Adrenal gland (tissue), 9 donors: ENCODE measurements at regions not wholly inside any gene's neighbourhood (a gene's known extent, or its start where the extent isn't known, plus 50 kb on each side); places are given as distances from the start of the nearest gene placed in this dataset.
A peak's percentile ranks its signal among the peaks of the same experiment; 100 is the strongest.

Source experiments
- DNase-seq, 7 donors: peaks; one replicate each; pipeline ENCODE4 v3.0.0-alpha.2; 2019 to 2020
- H3K27ac ChIP-seq, 5 donors: fragments of 200-600 bp; sonication (generic) in 4 of 5; 1 replicate in 3 of 5; 2 replicates in 2 of 5; pipeline versions ENCODE4 v1.5.1 to v1.8.0; 2016 to 2020; ENCODE audit warnings: mild to moderate bottlenecking in 1 of 5
- H3K27me3 ChIP-seq: fragments of 200-600 bp; 2 replicates; pipeline ENCODE4 v1.8.0; 2021
- H3K36me3 ChIP-seq, 2 donors: fragments of 200-600 bp; replicated peaks in 1 of 2; 1 replicate in 1 of 2; 2 replicates in 1 of 2; pipeline versions ENCODE4 v1.5.1 to v1.8.0; 2018 to 2022
- H3K4me1 ChIP-seq, 2 donors: fragments of 200-600 bp; replicated peaks in 1 of 2; 1 replicate in 1 of 2; 2 replicates in 1 of 2; pipeline versions ENCODE4 v1.5.1 to v1.8.0; 2018 to 2021
- H3K4me3 ChIP-seq, 4 donors: fragments of 200-600 bp; sonication (generic) in 3 of 4; one replicate each; pipeline ENCODE4 v1.5.1; 2016 to 2018
- H3K9me3 ChIP-seq, 3 donors: fragments of 200-600 bp; sonication (generic) in 1 of 3; replicated peaks in 1 of 3; 1 replicate in 2 of 3; 2 replicates in 1 of 3; pipeline versions ENCODE4 v1.5.1 to v1.8.0; 2016 to 2021
- POLR2A ChIP-seq, 2 donors: fragments of 450-650 bp; IDR thresholded peaks; one replicate each; pipeline ENCODE4 v1.6.1; 2017; ENCODE audit warnings: antibody characterized with exemption in 2 of 2, mild to moderate bottlenecking in 2 of 2, moderate library complexity in 1 of 2
- WGBS, 4 donors: extraction: QIAGEN DNeasy Blood & Tissue Kit in 2 of 4; methylation state at CpG; one replicate each; pipeline versions ENCODE4 v1.1.5 to v1.1.7; 2013 to 2017; 5-methylcytosine and 5-hydroxymethylcytosine counted together
- intact Hi-C, 2 donors: fragments of 100-400 bp; cut with DNase I; formaldehyde crosslinking; loops; one replicate each; pipeline versions ENCODE4 v1.14.1 to v1.15.0; 2022 to 2023
- TF ChIP-seq, protein P1 (sequence below), 6 experiments: fragments of 450-650 bp in 4 of 6; fragments of 200-600 bp in 2 of 6; sonication (generic) in 1 of 6; IDR thresholded peaks; 1 replicate in 5 of 6; 2 replicates in 1 of 6; pipeline versions ENCODE4 v1.5.1 to v1.8.0; 2016 to 2021; ENCODE audit warnings: antibody characterized with exemption in 6 of 6, mild to moderate bottlenecking in 2 of 6, moderate library complexity in 1 of 6
- donor health status: healthy with polysubstance abuse.
- donor health status: Bipolar disorder and iron deficiency.
- donor health status: DM: yes; HTN: yes; CAD: no.
- donor health status: DM: no; HTN: no; CAD: no.
- donor health status: DM: no; HTN: no; CAD: no.

DNA sequence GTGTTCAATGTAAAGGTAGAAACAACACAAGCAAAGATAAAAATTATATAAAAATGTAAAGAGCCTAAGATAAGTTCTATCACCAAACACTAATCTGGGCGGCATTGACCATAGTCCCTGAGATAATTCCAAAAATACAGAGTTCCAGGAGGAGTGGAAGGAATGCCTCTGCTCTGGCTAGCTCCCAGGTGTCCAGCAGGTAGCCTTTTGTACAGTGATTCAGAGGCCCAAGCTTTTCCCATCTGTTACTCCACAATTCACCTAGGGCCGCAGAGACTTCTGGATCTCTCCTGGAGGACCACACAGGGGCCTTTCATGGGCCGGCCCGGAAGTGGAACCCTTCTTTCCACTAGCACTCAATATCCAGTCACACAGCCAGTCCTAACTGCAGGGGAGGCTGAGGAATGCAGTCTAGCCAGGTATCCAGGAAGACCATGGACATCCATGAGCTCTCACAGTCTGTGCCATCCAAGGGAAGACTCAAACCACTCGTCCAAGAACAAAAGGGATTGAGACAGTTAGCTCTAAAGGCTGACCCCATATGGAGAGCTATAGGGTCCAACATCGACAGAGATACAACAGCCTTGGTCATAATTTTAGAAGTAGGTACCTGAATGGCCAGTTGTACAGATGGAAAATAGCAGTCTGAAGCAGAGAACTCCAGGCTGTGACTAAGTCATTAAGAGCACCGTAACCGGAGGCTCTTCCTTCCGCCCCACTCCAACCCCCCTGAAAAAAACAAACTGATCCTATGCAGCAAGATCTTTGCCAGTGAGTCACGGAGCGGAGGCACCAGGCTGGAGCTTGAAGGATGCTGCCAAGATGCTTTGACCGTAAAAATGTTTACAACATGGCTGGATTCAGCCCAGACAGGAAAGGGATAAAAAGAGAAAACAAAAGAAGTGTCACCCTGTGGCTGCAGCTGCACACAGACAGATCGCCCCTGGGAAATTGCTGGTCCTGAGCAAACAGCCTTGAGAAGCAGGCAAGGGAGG is 204.8 kb downstream of the NUAK1 start:
- no peaks in the 10 kb centered on the region for H3K9me3 ChIP-seq
- TF ChIP-seq, protein P1, sequence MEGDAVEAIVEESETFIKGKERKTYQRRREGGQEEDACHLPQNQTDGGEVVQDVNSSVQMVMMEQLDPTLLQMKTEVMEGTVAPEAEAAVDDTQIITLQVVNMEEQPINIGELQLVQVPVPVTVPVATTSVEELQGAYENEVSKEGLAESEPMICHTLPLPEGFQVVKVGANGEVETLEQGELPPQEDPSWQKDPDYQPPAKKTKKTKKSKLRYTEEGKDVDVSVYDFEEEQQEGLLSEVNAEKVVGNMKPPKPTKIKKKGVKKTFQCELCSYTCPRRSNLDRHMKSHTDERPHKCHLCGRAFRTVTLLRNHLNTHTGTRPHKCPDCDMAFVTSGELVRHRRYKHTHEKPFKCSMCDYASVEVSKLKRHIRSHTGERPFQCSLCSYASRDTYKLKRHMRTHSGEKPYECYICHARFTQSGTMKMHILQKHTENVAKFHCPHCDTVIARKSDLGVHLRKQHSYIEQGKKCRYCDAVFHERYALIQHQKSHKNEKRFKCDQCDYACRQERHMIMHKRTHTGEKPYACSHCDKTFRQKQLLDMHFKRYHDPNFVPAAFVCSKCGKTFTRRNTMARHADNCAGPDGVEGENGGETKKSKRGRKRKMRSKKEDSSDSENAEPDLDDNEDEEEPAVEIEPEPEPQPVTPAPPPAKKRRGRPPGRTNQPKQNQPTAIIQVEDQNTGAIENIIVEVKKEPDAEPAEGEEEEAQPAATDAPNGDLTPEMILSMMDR (IDR thresholded peaks at IDR 0.05): no peak
- TF ChIP-seq POLR2A (IDR thresholded peaks at IDR 0.05): no peak
- H3K36me3 ChIP-seq: no peaks in the 10 kb centered on the region
- H3K4me1 ChIP-seq: no peaks in the 10 kb centered on the region
- H3K4me3 ChIP-seq: no peak overlapping the region
- intact Hi-C loops: no loop called here
- H3K27ac ChIP-seq: peak overlapping the region in 1 of 5 donors; percentile 40
- H3K27me3 ChIP-seq: no peaks in the 10 kb centered on the region
- peak; percentile 28 to 70 (median 38) for DNase-seq
- 52 to 71% (median 68%) methylated on average over 13 of the region's 13 CpGs for WGBS, 4 donors

DNA sequence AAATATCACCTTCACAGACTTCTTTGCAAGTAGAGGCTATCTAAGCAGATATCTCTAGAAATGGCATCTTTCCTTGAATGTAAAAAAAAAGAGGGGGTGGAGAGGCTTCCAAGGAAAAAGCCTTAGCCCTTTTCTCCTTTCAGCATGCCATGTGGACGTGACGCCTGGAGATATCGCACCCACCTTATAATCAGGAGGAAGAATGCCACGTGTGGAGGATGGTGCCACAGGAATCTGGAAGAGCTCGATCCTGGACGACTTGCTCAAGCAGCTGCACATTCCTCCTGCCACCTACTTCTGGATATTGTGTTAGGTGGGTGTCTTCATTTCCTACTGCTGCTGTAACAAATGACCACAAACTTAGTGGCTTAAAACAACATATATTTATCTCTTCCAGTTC is 203.6 kb downstream of the NUAK1 start:
- DNase-seq: no peak
- Histone ChIP-seq H3K4me3 (no peak overlapping the region), H3K9me3 (no peaks in the 10 kb centered on the region), H3K27ac (peak overlapping the region in 1 of 5 donors; percentile 40), H3K27me3 (no peaks in the 10 kb centered on the region), H3K36me3 (no peaks in the 10 kb centered on the region), H3K4me1 (no peaks in the 10 kb centered on the region)
- TF ChIP-seq POLR2A (IDR thresholded peaks at IDR 0.05): no peak
- TF ChIP-seq, protein P1 (IDR thresholded peaks at IDR 0.05): no peak
- intact Hi-C loops: no loop called here
- WGBS, 4 donors: 67 to 84% (median 72%) methylated on average over 6 of the region's 6 CpGs

DNA sequence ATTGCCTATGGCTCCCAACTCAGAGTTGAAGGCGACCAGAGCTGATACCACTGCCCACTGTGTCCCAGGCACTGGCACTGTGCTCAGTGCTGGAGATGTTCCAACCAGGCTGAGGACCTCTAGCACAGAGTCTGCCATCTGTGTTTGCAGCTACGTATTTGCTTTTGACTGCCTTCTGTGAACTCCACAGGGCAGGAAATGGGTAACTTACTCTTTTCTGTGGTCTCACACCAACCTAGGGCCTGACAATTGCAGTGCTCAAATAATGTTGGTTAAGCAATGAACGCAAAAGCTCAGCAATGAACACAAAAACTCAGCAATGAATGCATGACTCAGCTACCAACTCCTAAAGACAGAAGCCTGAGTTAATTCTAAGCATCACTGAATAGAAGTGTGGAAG is 202.8 kb downstream of the NUAK1 start:
- no peak for DNase-seq
- no peak for TF ChIP-seq POLR2A (IDR thresholded peaks at IDR 0.05)
- TF ChIP-seq, protein P1 (IDR thresholded peaks at IDR 0.05): no peak
- intact Hi-C loops: no loop called here
- Histone ChIP-seq H3K4me1 (no peaks in the 10 kb centered on the region), H3K36me3 (no peaks in the 10 kb centered on the region), H3K27ac (no peak overlapping the region), H3K27me3 (no peaks in the 10 kb centered on the region), H3K4me3 (no peak overlapping the region), H3K9me3 (no peaks in the 10 kb centered on the region)
- 66 to 93% (median 80%) methylated on average over 3 of the region's 3 CpGs for WGBS, 4 donors

DNA sequence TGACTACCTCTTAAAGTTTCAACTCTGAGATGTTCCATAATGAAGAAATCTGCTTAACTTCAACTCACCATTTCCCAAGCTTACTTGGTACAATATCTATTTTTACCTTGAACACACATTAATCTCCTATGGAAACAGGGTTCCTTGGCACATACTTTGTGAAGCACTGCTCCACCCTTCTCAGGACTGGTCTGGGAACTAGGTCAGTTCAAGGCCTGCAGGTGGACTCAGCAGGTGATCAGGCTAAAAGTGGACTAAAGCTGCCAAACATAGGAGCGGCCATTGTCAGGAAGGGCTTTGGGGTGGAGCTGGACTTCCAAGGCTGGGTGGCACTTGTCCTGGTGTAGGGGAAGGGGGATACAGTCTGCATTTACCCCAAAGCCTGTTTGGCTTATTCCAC is 202.3 kb downstream of the NUAK1 start:
- intact Hi-C loops: no loop called here
- H3K27me3 ChIP-seq: no peaks in the 10 kb centered on the region
- TF ChIP-seq POLR2A (IDR thresholded peaks at IDR 0.05): no peak
- TF ChIP-seq, protein P1 (IDR thresholded peaks at IDR 0.05): no peak
- WGBS, 4 donors: 90 to 100% (median 97%) methylated on average over 1 of the region's 1 CpG
- no peak for DNase-seq
- H3K4me3 ChIP-seq: no peak overlapping the region
- no peaks in the 10 kb centered on the region for H3K4me1 ChIP-seq
- H3K27ac ChIP-seq: no peak overlapping the region
- no peaks in the 10 kb centered on the region for H3K9me3 ChIP-seq
- no peaks in the 10 kb centered on the region for H3K36me3 ChIP-seq
